Upper lobe of left lung (tissue), 4 donors: ENCODE measurements at regions not wholly inside any gene's neighbourhood (a gene's known extent, or its start where the extent isn't known, plus 50 kb on each side); places are given as distances from the start of the nearest gene placed in this dataset.

ENCODE experiments used
- CTCF ChIP-seq, 6 experiments: fragments of 450-650 bp in 4 of 6; fragments of 200-600 bp in 2 of 6; sonication (generic) in 2 of 6; IDR thresholded peaks; one replicate each; pipeline ENCODE4 v1.5.1; 2016 to 2019; ENCODE audit warnings: antibody characterized with exemption in 6 of 6
- POLR2A ChIP-seq, 4 donors: fragments of 450-650 bp; IDR thresholded peaks; one replicate each; pipeline ENCODE4 v1.5.1; 2016 to 2017; ENCODE audit warnings: antibody characterized with exemption in 4 of 4, mild to moderate bottlenecking in 2 of 4

GRCh38 chr5:97383996-97384395 is 200.9 kb upstream of the RIOK2 start:
- TF ChIP-seq POLR2A (IDR thresholded peaks at IDR 0.05) (no peak), CTCF (IDR thresholded peaks at IDR 0.05) (no peak)
